GM19438 (cell line): ENCODE measurements at regions not wholly inside any gene's neighbourhood (a gene's known extent, or its start where the extent isn't known, plus 50 kb on each side); places are given as distances from the start of the nearest gene placed in this dataset.

Source experiments
- ATAC-seq: cut with Tn5 transposase; IDR thresholded peaks from one replicate; pipeline ENCODE4 v1.9.1; 2021; ENCODE audit warnings: low read depth; ENCODE audit not compliant: unreplicated experiment

- ATAC-seq: no peak
Observed at GRCh38 chr19:23855676-23856075, 59.0 kb upstream of the ZNF726 start.

- ATAC-seq: no peak
Observed at GRCh38 chr19:23851966-23852365, 62.7 kb upstream of the ZNF726 start.

- no peak for ATAC-seq
Observed at GRCh38 chr19:23832717-23833327, 74.1 kb upstream of the ZNF681 start.

GRCh38 chr19:23823952-23824389 lies 65.3 kb upstream of the ZNF681 start:
- ATAC-seq: peak; percentile 86

- no peak for ATAC-seq
Observed at GRCh38 chr19:23822735-23823134, 64.0 kb upstream of the ZNF681 start.

- ATAC-seq: no peak
Observed at GRCh38 chr19:23817519-23817918, 58.8 kb upstream of the ZNF681 start.

- ATAC-seq: no peak
Observed at GRCh38 chr19:23810496-23810895, 51.8 kb upstream of the ZNF681 start.
